ENCODE measurements at regions not wholly inside any gene's neighbourhood (a gene's known extent, or its start where the extent isn't known, plus 50 kb on each side); places are given as distances from the start of the nearest gene placed in this dataset.

DNA sequence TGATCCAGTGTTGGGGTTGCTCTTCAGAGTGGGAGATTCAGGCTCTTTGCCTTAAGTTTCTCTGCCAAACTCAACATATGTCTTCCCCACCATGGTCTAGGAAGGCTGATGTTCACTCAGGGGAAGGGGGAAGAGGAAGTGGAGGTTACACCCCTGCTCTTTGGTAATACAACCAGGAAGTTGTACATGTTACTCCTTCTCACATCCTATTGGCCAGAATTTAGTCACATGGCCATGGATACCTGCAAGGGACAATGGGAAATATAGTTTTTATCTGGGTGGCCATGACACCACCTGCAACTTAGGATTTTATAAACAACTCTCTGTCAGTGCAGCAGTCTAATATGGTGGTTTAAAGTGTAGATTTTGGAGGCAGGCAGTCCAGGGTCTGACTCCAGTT, 150.9 kb downstream of the TBX5 start:
- Histone ChIP-seq H3K4me3 (replicated peaks in 1 of 3; ENCODE audit: insufficient read depth in 1 of 3, low read depth in 1 of 3, low read length in 3 of 3) (no peak overlapping the region), H3K9me3 (replicated peaks; ENCODE audit: control insufficient read depth, insufficient read depth, low read length) (peaks cover 9% of the 10 kb centered on the region), H3K4me1 (ENCODE audit: control insufficient read depth, extremely low read depth, insufficient read depth, low read length) (no peaks in the 10 kb centered on the region), H3K9ac (replicated peaks; ENCODE audit: extremely low read depth, insufficient read depth, low read length) (no peak overlapping the region), H3K36me3 (ENCODE audit: control insufficient read depth in 2 of 2, extremely low read depth in 1 of 2, insufficient read depth in 2 of 2, low read length in 2 of 2) (no peaks in the 10 kb centered on the region), H3K27me3 (ENCODE audit: control insufficient read depth in 2 of 2, insufficient read depth in 2 of 2, low read length in 2 of 2) (no peaks in the 10 kb centered on the region), H3K9me1 (replicated peaks; ENCODE audit: control insufficient read depth, extremely low read depth, insufficient read depth, low read length) (no peaks in the 10 kb centered on the region), H2AFZ (ENCODE audit: low read depth, low read length) (no peak overlapping the region), H4K20me1 (replicated peaks; ENCODE audit: control insufficient read depth, extremely low read depth, insufficient read depth, low read length) (no peaks in the 10 kb centered on the region), H3K27ac (ENCODE audit: insufficient read depth, low read depth, low read length) (no peak overlapping the region), H3K4me2 (ENCODE audit: insufficient read depth, low read length) (no peak overlapping the region), H3K79me2 (ENCODE audit: control insufficient read depth, insufficient read depth, low read length) (no peaks in the 10 kb centered on the region)
- BruUV-seq (replicated peaks), result no TSS peak
- FAIRE-seq (no peak), DNase-seq (ENCODE audit: low read depth, low spot score) (no peak)
- intact Hi-C loops (cut with micrococcal nuclease) (no loop called here), dilution Hi-C loops (cut with MboI; ENCODE audit: extremely low pct_ligation_motif_present, low sequenced_read_pairs) (no loop called here)
- CTCF ChIA-PET, result no interaction called here
- POLR2A ChIA-PET, result no interaction called here
- TF ChIP-seq MYC (IDR thresholded peaks at IDR 0.05; ENCODE audit: low read depth, low read length) (no peak), POLR2AphosphoS5 (IDR thresholded peaks at IDR 0.05; ENCODE audit: insufficient read depth, low read depth, low read length) (no peak), FOS (IDR thresholded peaks at IDR 0.05; ENCODE audit: borderline replicate concordance, insufficient read depth, low read length) (no peak), EZH2 (IDR thresholded peaks at IDR 0.05; ENCODE audit: borderline replicate concordance, low read depth, low read length, severe bottlenecking) (no peak), GATA2 (IDR thresholded peaks at IDR 0.05; ENCODE audit: insufficient read depth, insufficient read length, low read depth, low read length) (no peak), POLR2A (IDR thresholded peaks at IDR 0.05; ENCODE audit: low read depth, low read length) (no peak), JUN (IDR thresholded peaks at IDR 0.05; ENCODE audit: borderline replicate concordance, insufficient read depth, insufficient read length, low read depth) (no peak)
- TF ChIP-seq, protein P1, sequence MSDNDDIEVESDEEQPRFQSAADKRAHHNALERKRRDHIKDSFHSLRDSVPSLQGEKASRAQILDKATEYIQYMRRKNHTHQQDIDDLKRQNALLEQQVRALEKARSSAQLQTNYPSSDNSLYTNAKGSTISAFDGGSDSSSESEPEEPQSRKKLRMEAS (IDR thresholded peaks at IDR 0.05; ENCODE audit: insufficient read depth, insufficient read length), result no peak
- TF ChIP-seq, protein P2, sequence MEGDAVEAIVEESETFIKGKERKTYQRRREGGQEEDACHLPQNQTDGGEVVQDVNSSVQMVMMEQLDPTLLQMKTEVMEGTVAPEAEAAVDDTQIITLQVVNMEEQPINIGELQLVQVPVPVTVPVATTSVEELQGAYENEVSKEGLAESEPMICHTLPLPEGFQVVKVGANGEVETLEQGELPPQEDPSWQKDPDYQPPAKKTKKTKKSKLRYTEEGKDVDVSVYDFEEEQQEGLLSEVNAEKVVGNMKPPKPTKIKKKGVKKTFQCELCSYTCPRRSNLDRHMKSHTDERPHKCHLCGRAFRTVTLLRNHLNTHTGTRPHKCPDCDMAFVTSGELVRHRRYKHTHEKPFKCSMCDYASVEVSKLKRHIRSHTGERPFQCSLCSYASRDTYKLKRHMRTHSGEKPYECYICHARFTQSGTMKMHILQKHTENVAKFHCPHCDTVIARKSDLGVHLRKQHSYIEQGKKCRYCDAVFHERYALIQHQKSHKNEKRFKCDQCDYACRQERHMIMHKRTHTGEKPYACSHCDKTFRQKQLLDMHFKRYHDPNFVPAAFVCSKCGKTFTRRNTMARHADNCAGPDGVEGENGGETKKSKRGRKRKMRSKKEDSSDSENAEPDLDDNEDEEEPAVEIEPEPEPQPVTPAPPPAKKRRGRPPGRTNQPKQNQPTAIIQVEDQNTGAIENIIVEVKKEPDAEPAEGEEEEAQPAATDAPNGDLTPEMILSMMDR (IDR thresholded peaks at IDR 0.05; ENCODE audit: extremely low read depth in 1 of 2, insufficient read depth in 1 of 2, low read depth in 1 of 2, low read length in 2 of 2), result no peak

Measured in endothelial cell of umbilical vein (primary cell).